ENCODE measurements at regions not wholly inside any gene's neighbourhood (a gene's known extent, or its start where the extent isn't known, plus 50 kb on each side); places are given as distances from the start of the nearest gene placed in this dataset.
"Not testable (repeated sequence)": the region's sequence is repeated elsewhere in the genome, so short reads cannot be mapped to it uniquely, and the experiment has no call there.

DNA sequence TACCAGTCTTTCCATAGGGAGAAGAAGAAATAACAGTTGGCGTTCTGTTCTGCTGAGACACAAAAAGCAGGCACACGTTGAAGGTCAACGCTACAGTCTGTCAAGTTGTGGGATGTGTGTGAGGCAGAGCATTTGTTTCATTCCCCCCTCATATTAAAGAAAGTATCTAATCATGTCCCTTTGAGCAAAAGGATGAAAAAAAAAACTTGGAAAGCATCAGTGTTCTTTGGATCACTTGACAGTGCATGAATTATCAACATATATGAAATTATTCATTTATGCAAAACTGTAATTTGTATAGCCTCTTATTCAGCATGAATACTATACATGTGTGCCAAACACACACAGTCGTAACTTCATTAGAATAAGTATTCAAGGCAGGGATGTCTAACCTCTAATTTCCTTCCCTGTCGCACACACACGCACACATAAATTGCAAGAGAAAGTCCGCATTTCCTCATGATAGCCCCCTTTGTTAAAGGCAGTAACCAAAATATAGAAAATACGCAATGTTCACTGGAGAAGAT lies 228.6 kb downstream of the RND3 start:
- Histone ChIP-seq H3K36me3 (no peaks in the 10 kb centered on the region), H3K27ac (no peak overlapping the region)

DNA sequence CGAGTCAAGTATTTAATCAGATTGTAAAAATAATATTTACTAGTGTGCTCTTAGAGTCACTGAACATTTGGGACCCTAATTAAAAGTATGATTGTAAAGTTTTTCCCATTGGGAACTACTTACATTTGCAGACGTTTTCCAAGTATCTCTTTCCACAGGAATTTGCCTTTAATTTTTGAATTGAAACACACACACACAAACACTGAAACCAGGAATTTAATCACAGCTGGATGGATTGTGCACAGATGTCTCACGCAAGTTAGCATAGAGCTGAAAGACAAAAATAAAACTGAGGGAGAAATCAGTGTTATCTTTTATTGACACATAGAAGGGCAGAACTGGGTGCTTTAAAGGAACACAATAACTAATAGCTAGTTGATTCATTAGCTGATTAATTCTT lies 230.7 kb downstream of the RND3 start:
- TF ChIP-seq, protein P1, sequence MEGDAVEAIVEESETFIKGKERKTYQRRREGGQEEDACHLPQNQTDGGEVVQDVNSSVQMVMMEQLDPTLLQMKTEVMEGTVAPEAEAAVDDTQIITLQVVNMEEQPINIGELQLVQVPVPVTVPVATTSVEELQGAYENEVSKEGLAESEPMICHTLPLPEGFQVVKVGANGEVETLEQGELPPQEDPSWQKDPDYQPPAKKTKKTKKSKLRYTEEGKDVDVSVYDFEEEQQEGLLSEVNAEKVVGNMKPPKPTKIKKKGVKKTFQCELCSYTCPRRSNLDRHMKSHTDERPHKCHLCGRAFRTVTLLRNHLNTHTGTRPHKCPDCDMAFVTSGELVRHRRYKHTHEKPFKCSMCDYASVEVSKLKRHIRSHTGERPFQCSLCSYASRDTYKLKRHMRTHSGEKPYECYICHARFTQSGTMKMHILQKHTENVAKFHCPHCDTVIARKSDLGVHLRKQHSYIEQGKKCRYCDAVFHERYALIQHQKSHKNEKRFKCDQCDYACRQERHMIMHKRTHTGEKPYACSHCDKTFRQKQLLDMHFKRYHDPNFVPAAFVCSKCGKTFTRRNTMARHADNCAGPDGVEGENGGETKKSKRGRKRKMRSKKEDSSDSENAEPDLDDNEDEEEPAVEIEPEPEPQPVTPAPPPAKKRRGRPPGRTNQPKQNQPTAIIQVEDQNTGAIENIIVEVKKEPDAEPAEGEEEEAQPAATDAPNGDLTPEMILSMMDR (IDR thresholded peaks at IDR 0.05): no peak
- intact Hi-C loops (cut with DNase I): no loop called here
- Histone ChIP-seq H3K36me3 (no peaks in the 10 kb centered on the region), H3K4me1 (no peaks in the 10 kb centered on the region), H3K4me3 (no peak overlapping the region), H3K9me3 (no peaks in the 10 kb centered on the region), H3K27me3 (no peaks in the 10 kb centered on the region), H3K27ac (no peak overlapping the region)
- DNase-seq: no peak
- 63 to 69% methylated on average over 3 of the region's 3 CpGs for WGBS, 2 donors
- no peak for ATAC-seq
- FAIRE-seq: no peak

More for the DNA sequence above, 228.6 kb downstream of the RND3 start:
- intact Hi-C loops (cut with DNase I): no loop called here
- WGBS, 2 donors: 83 to 91% methylated on average over 8 of the region's 8 CpGs
- Histone ChIP-seq H3K27me3 (no peaks in the 10 kb centered on the region), H3K4me3 (no peak overlapping the region), H3K9me3 (no peaks in the 10 kb centered on the region), H3K4me1 (no peaks in the 10 kb centered on the region)
- TF ChIP-seq, protein P1 (IDR thresholded peaks at IDR 0.05): no peak
- DNase-seq (no peak), ATAC-seq (no peak), FAIRE-seq (no peak)

GRCh38 chr2:150255528-150255927 lies 231.9 kb downstream of the RND3 start:
- Histone ChIP-seq H3K4me3 (no peak overlapping the region), H3K27me3 (no peaks in the 10 kb centered on the region), H3K4me1 (no peaks in the 10 kb centered on the region), H3K27ac (no peak overlapping the region), H3K9me3 (no peaks in the 10 kb centered on the region), H3K36me3 (no peaks in the 10 kb centered on the region)
- intact Hi-C loops (cut with DNase I): no loop called here
- ATAC-seq (no peak), FAIRE-seq (no peak), DNase-seq (no peak)
- TF ChIP-seq, protein P1 (IDR thresholded peaks at IDR 0.05): no peak

- H3K27me3 ChIP-seq; H3K9me3 ChIP-seq; H3K4me3 ChIP-seq; intact Hi-C loops (cut with DNase I); FAIRE-seq; H3K36me3 ChIP-seq; H3K4me1 ChIP-seq; ATAC-seq; H3K27ac ChIP-seq; DNase-seq: not testable (repeated sequence)
- whole genome bisulfite sequencing, 2 donors: 80 to 90% methylated on average over 1 of the region's 1 CpG
Measured at GRCh38 chr2:150249735-150250134, 237.7 kb downstream of the RND3 start.

GRCh38 chr2:150247481-150247880 lies 240.0 kb downstream of the RND3 start:
- H3K36me3 ChIP-seq: no peaks in the 10 kb centered on the region
- TF ChIP-seq, protein P1 (IDR thresholded peaks at IDR 0.05): no peak
- DNase-seq: no peak
- H3K4me3 ChIP-seq: no peak overlapping the region
- no peaks in the 10 kb centered on the region for H3K9me3 ChIP-seq
- H3K27me3 ChIP-seq: no peaks in the 10 kb centered on the region
- no peak for FAIRE-seq
- H3K27ac ChIP-seq: no peak overlapping the region
- no peak for ATAC-seq
- 42 to 97% methylated on average over 1 of the region's 1 CpG for WGBS, 2 donors
- no peaks in the 10 kb centered on the region for H3K4me1 ChIP-seq
- intact Hi-C loops (cut with DNase I): no loop called here
